HG03066 (cell line): ENCODE measurements at regions not wholly inside any gene's neighbourhood (a gene's known extent, or its start where the extent isn't known, plus 50 kb on each side); places are given as distances from the start of the nearest gene placed in this dataset.

Experiments used
- ATAC-seq: cut with Tn5 transposase; IDR thresholded peaks from one replicate; pipeline ENCODE4 v1.9.1; 2021; ENCODE audit warnings: low read depth; ENCODE audit not compliant: unreplicated experiment

DNA sequence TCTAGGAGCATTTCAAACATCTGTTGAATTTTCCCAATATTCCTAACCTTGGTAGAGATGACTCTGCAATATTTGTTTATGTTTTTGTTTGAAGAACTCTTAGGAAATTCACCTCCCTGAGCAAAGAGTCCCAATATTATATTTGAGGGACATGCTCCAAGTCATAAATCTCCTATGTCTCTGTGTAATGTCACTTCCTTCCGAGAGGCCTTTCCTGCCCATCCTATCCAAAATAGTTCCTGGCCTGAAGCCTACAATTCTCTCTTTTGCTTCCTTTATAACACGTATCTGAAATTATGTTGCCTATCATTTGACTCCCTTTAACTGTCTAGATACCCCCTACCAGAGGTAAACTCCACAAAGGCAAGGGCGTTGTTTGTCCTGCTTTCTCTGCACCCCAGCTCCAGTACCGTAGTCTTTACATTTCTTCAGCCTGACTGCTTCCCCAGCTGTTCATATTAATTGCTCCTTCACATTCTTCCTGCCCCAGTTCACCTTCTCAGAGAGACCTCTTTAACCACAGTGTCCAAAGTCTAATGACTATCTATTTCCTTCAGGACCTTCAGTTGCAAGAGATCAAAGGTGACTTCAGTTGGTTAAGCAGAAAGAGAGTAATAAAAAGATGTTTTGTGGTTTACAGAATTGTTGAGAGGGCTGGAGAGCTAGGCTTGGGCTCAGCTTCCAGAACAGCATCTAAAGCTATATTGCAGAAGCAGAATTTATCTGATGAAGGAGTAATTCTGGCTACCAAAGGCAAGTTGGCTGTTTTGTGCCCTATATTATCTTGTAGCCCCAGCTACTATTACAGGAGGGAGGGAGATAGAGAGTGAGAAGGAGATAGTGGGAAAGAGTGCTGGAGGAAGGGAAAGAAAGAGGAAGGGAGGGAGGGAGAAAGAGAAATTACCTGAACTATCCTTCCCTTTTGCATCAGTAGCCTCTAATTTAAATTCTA lies 109.3 kb upstream of the TMEM161B start:
- ATAC-seq = no peak

DNA sequence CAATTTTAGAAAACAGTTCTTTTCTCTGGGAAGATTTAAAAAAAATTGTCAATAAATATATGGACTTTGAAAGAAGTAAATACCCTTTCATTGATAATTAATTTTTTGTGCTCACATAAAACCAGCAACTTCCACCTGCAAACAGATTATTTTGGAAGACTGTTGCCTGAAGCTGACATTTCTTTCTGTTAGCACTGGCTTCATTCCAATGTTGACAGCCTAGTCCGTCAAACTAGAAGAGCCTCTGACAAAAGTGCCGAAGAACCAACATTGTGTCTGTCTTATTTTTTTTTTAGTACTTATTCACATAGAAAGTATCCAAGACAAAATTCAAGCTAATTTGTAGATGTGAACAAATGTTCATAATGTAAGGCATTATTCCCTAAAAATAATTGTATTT lies 108.6 kb upstream of the TMEM161B start:
- ATAC-seq = no peak

DNA sequence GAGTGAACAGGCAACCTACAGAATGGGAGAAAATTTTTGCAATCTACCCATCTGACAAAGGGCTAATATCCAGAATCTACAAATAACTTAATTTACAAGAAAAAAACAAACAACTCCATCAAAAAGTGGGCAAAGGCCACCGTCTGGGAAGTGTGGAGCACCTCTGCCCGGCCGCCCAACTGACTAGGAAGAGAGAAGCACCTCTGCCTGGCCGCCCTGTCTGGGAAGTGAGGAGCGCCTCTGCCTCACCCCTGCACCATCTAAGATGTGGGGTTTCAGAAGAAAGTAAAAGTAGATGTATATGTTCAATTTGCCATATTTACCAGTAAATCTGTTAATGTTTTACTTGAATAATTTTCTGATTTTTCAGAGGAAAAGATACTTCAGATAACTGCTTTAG lies 108.1 kb upstream of the TMEM161B start:
- ATAC-seq = no peak

DNA sequence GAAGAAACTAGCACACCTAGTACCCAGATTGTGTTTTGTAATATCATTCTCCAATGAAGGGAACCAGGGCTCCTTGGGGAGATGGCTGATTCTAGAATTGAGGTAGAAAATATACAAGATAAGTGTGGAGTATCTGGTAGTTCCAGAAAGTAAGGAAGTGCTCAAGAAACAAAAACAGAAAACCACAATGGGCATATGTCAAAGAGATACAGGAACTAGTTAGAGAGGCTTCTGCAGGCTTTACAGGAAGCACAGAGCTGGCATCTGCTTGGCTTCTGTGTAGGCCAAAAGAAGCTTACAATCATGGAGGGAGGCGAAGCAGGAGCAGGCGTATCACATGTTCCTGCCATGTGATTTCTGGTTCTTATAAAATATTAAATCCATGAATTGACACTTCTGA lies 105.7 kb upstream of the TMEM161B start:
- ATAC-seq = no peak

DNA sequence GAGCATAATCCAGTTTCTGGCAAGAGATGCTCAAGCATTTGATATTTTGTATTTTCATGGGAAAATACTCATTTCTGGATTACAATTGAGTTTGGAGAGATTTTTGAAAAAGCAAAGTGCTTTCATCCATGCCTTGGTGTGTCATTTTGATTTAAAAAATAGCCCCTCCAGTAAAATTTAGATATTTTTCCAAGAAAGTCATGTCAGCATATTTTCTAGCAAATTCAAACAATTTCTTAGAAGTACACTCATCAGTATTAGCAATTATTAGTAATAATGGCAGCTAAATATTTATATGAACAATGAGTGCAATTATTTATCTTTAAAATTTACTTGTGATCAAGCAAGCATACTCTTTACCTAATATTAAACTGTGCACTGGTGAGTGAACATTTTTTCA lies 102.2 kb upstream of the TMEM161B start:
- ATAC-seq = no peak

DNA sequence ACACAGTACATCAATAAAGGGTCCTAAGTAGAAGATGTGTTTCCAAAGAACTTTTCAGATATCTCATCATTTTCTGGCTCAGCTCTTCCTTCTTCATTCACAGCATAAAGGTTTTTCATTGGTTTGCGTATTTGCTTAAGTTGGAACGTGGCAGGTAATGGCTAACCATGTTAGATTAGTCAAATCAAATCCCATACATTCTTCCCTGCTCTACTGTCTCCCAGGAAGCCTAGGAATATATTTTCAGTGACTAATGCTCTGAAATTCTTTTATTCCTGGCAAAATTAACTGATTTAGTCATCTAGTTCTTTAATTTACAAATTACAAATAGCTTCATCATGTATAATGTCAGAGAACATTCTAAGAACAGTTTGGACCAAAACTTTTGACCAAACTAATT lies 99.6 kb upstream of the TMEM161B start:
- ATAC-seq = no peak

DNA sequence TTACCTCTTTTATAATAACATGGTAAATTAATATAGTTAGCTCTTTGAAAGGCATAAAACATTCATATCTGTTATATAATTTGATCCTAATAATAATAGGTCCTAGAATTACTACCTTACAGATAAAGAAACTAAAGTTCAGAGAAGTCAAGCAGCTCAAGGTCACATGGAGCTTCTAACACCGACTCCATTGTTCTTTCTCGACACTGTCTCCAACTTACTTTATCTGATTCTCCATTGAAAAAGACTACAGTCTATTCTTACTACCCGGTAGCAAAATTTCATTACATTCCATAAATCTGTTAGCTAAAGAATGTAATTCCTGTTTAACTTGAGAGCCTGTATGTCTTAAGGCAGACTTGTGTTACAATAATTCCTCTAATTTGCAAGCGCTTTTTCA lies 96.3 kb upstream of the TMEM161B start:
- no peak for ATAC-seq

DNA sequence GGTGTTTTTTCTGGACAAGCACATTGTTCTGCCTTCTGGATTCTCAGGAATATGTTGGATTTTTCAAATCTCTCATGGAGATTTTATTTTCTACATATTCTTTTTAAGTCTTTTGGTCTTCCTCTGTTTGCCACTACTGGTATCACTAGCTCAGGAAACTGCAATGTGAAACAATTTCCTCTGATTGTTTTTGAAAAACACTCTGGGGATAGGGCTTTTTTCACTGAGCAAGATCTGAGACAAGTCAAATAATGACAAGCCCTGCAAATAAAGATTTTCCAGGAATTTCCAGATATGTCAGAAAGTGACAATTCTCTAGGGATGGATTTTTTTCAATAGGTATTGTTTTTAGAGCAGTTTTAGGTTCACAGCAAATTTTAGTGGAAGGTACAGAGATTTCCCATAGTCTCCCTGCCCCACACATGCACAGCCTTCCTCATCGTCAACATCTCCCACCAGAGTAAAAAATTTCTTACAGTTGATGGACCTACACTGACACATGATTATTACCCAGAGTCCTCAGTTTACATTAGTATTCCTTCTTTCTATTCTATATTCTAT lies 86.9 kb upstream of the TMEM161B start:
- ATAC-seq = no peak

DNA sequence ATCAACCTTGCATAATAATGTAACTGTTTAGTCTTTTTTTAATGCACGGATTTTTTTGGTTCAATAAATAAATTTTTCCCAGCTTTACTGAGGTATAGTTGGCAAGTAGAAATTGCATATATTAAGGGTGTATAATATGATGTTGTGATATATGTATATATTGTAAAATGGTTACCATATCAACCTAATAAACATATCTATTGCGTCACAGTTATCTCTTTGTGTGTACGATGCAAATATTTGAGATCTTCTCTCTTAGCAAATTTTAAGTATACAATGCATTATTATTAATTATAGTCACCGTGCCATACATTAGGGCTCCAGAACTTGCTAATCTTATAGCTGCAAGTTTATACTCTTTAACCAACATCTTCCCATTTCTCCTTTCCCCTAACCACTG lies 57.2 kb upstream of the TMEM161B start:
- no peak for ATAC-seq

DNA sequence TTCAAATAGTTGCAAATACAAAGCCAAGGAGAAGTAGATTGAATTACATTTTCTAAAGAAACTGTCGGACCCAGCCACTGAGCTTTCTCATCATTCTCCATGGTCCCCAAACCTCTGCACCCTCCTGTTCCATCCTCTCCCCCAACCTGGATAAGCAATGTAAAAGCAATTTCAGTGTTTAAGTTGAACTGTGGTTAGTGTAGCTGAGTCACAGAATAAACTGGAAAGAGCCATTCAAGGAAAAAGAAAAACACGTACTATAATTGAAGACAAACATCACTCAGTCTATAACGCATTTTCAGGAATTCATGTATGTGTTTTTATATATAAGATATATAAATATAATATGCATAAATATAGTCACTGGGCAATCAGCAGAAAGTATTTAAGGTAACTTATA lies 54.1 kb upstream of the TMEM161B start:
- no peak for ATAC-seq
